NCI-H1930 (cell line): ENCODE measurements at regions not wholly inside any gene's neighbourhood (a gene's known extent, or its start where the extent isn't known, plus 50 kb on each side); places are given as distances from the start of the nearest gene placed in this dataset.

Source experiments
- DNase-seq, 2 experiments: peaks; one replicate each; lab custom pipeline; 2025; lab: John Stamatoyannopoulos, UW

GRCh38 chr15:26477044-26477443, 295.8 kb downstream of the GABRB3 start:
- no peak for DNase-seq

GRCh38 chr15:26475554-26475953, 297.3 kb downstream of the GABRB3 start:
- no peak for DNase-seq

DNA sequence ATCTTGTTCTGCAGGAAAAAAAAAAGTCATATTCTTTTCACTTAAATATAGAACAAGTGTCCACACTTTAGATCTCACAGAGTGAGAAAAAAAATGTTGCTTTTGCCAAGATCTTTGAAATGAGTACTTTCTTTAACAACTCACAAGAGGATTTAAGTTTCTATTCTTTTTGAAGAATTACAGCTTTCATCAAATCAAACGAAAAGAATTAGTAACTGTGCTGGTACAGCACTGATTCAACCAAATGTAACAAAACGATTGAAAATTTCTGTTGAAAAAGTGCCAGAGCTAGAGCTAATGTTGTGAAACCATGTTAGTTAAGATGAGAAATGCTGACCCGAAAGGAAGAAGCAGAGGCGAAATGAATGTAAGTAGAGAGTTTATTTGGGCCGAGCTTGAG, 300.2 kb downstream of the GABRB3 start:
- no peak for DNase-seq

DNA sequence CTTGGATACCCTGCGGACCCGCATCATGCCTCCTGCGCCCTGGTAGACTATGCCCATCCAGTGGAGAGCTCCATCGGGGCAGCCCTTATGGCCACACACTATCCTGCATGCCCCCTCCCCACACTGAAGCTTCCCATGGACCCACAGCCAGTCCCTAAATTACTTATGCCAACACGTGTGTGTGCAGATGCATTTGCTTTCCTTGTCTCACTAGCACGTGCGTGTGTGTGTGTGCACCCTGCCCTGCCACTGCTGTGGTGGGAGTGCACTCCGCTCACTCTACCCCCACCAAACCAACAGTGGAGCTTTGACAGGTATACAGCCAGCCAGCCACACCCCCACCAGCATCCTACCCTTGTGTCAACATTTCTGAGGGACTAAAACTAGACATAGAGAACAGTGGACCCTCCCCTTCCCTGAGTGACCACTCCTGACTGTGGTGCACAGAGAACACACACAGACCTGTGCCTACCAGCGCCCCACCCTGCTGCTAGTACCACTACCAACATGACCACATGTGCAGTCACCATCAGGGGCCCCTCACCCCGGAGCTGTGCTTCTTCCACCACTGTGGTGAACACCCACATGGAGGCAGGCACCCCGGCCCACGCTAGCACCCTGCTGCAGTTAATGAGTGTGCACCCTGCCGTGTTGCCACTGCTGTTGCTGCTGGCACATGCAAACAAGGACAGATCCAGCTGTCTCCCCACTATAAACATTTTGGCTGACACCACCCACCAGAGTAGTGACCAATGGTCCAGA, 310.8 kb downstream of the GABRB3 start:
- DNase-seq, result no peak

GRCh38 chr15:26460165-26460564, 312.7 kb downstream of the GABRB3 start:
- DNase-seq, result no peak

- no peak for DNase-seq
Measured at GRCh38 chr15:26455828-26456227, 317.0 kb downstream of the GABRB3 start.

DNA sequence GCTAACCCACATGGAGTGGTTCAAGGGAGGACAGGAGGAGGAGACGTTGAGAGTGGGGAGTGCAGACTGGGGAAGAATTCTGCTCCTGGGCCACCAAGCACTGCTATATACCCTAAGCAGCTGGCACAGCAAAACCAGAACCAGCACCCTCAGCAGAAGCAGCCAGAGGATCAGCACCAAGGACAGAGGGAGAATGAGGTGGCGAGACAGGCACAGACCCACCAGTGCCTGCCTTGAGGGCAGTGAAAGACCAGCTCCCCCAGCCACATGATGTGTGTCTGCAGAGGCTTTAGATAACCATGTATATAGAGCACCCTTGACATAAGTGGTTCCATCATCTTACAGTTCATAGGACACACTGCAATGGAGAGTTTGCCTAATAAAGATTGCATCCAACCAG, 319.0 kb downstream of the GABRB3 start:
- no peak for DNase-seq

GRCh38 chr15:26451995-26452394, 320.9 kb downstream of the GABRB3 start:
- DNase-seq, result no peak

DNA sequence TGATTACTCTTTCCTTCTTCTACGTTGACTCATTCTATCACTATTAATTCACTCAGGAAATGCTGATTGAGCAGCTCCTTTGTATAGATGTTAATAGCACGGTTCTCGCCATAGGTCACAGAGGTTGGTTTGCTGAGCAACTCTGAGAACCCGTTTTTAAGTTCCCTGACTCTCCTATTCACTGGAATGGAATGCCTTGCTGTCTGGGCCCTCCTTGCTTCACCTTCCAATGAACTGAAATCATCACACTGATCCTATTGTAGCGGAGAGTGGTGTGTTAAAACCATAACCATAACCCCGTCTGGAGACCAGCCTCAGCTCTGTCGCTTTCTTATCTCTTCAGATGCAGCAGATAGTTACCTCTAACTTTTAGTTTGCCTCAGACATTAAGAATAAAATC, 323.6 kb downstream of the GABRB3 start:
- no peak for DNase-seq

GRCh38 chr15:26443321-26443720, 329.5 kb downstream of the GABRB3 start:
- no peak for DNase-seq

GRCh38 chr15:26442680-26443079, 330.2 kb downstream of the GABRB3 start:
- DNase-seq, result no peak

DNA sequence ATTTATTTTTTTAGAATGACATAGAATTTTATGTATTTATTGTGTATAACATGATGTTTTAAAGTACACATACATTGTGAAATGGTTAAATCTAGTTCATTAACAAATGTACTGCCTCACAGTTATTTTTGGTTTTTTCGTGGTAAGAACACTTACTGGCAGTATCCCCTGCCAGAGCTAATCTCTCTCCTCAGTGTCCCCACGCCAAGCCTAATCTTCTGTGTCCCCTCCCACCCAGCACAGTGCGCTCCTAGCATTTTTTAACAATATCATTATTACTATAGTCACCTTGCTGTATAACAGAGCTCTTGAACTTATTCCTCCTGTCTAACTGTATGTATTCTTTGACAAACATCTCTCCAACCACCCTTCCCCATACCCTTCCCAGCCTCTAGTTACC, 333.2 kb downstream of the GABRB3 start:
- no peak for DNase-seq

- no peak for DNase-seq
Measured at GRCh38 chr15:26438718-26439117, 334.1 kb downstream of the GABRB3 start.

GRCh38 chr15:26438316-26438715, 334.6 kb downstream of the GABRB3 start:
- no peak for DNase-seq

- no peak for DNase-seq
Measured at GRCh38 chr15:26433818-26434217, 339.0 kb downstream of the GABRB3 start.

GRCh38 chr15:26433060-26433459, 339.8 kb downstream of the GABRB3 start:
- no peak for DNase-seq

GRCh38 chr15:26421065-26421464, 351.8 kb downstream of the GABRB3 start:
- DNase-seq, result no peak

GRCh38 chr15:26395624-26396023, 377.2 kb downstream of the GABRB3 start:
- no peak for DNase-seq

GRCh38 chr15:26394801-26395200, 378.1 kb downstream of the GABRB3 start:
- no peak for DNase-seq

DNA sequence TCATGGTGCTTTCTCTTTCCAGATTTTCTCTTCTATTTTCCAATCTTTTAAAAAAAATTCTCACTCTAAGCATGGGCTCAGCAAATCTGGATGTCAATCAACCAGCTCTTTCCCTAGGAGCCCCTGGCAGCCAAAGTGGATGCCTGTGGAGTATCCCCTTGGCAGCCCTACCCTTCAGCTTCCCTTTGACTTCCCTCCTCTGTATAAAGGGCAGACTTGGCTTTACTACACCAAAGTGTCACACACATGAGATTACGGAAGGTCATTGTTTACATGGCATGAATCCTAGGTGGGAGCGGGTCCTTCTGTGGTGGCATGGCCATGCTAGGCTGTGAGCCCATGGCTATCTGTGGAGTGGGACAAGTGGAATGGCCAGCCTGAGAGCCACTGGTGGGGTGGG, 379.9 kb downstream of the GABRB3 start:
- no peak for DNase-seq

DNA sequence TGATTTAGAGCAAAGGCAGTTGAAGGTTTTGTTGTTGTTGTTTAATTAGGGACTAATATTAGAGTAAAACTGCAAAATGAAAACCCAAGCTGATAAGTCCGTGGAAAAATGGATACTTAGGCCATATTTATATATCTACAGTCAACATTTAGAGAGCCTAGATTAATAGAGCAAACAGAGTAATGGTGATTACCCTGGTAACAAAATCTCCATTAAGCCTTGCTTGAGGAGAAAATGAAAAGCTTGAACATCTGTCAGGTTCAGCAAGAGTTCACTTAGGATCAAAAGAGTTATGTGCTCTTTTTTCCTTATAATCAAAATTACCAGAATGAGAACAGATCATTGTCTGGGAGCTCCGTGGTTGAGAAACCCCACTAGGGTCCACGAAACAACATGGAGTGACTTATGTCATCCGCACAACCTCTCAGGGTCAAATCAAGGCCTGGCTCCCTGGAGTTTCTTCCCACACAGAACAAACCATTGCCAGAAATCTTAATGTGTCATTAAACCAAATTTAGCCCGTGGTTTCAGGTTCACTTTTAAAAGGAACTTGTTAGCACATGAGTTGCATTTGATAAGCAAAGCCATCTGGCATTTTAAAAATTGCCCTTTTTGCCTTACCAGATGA, 381.2 kb downstream of the GABRB3 start:
- DNase-seq, result no peak

- DNase-seq, result no peak
Measured at GRCh38 chr15:26382444-26383072, 390.3 kb downstream of the GABRB3 start.

DNA sequence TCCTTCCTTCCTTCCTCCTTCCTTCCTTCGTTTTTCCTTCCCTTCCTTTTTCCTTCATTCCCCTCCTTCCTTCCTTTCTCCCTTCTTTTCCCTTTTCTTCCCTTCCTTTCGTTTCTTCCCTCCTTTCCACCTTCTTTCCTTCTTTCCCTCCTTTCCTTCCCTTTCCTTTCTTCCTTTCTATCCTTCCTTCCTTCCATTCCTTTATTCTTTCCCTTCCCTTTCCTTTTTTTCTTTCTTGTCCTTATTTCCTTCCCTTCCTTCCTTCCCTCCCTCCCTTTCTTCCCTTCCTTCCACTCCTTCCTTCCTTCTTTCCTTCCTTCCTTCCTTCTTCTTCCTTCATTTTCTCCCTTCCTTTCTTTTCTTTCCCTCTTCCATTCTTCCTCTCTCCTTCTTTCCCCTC, 394.6 kb downstream of the GABRB3 start:
- no peak for DNase-seq
